ENCODE measurements at regions not wholly inside any gene's neighbourhood (a gene's known extent, or its start where the extent isn't known, plus 50 kb on each side); places are given as distances from the start of the nearest gene placed in this dataset.

DNA sequence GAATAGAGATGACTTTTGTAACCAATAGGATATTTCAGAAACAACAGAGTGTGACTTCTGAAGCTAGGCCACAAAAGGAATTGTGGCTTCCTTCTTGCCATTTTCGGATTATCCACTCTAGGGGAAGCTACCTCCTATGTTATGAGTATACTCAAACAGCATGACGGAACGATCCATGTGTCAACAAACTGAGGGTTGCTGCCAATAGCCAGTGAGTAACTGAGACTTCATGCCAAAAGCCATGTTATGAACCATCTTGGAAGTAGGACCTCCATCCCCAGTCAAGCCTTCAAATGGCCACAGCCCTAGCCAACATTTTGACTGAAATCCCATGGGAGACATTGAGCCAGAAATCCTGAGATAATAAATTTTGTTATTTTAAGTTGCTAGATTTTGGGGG lies 69.0 kb upstream of the IL6 start:
- no peak for TF ChIP-seq CTCF (IDR thresholded peaks at IDR 0.05)
- TF ChIP-seq POLR2AphosphoS5 (IDR thresholded peaks at IDR 0.05; ENCODE audit: low read depth, low read length), result no peak
- no peak for TF ChIP-seq REST (IDR thresholded peaks at IDR 0.05; ENCODE audit: insufficient read depth in 1 of 2, low read depth in 2 of 2, low read length in 1 of 2)
- TF ChIP-seq TCF7L2 (IDR thresholded peaks at IDR 0.05; ENCODE audit: low read depth, low read length), result no peak
